ENCODE measurements at regions not wholly inside any gene's neighbourhood (a gene's known extent, or its start where the extent isn't known, plus 50 kb on each side); places are given as distances from the start of the nearest gene placed in this dataset.

GRCh38 chr17:69869667-69870066 is 205.4 kb upstream of the KCNJ16 start:
- H3K4me1 Mint-ChIP-seq, result no peaks in the 10 kb centered on the region
- H3K4me3 Mint-ChIP-seq, result no peak overlapping the region
- DNase-seq (no peak), ATAC-seq (ENCODE audit: low read depth) (no peak)
- H3K27ac Mint-ChIP-seq, result no peak overlapping the region
- H3K36me3 Mint-ChIP-seq, result no peaks in the 10 kb centered on the region
- H3K27me3 Mint-ChIP-seq, result no peaks in the 10 kb centered on the region
- POLR2A ChIA-PET, result no interaction called here
- peaks cover 4% of the 10 kb centered on the region for H3K9me3 Mint-ChIP-seq

GRCh38 chr17:69870091-69870530 is 204.9 kb upstream of the KCNJ16 start:
- DNase-seq (no peak), ATAC-seq (ENCODE audit: low read depth) (no peak)
- H3K36me3 Mint-ChIP-seq, result no peaks in the 10 kb centered on the region
- H3K27ac Mint-ChIP-seq, result no peak overlapping the region
- POLR2A ChIA-PET, result no interaction called here
- no peaks in the 10 kb centered on the region for H3K27me3 Mint-ChIP-seq
- no peak overlapping the region for H3K4me3 Mint-ChIP-seq
- H3K4me1 Mint-ChIP-seq, result no peaks in the 10 kb centered on the region
- H3K9me3 Mint-ChIP-seq, result peaks cover 4% of the 10 kb centered on the region

GRCh38 chr17:69870751-69871199 is 204.2 kb upstream of the KCNJ16 start:
- H3K9me3 Mint-ChIP-seq, result peaks cover 4% of the 10 kb centered on the region
- ATAC-seq (ENCODE audit: low read depth) (no peak), DNase-seq (no peak)
- no peaks in the 10 kb centered on the region for H3K36me3 Mint-ChIP-seq
- H3K27ac Mint-ChIP-seq, result no peak overlapping the region
- no peaks in the 10 kb centered on the region for H3K27me3 Mint-ChIP-seq
- no peaks in the 10 kb centered on the region for H3K4me1 Mint-ChIP-seq
- POLR2A ChIA-PET, result no interaction called here
- no peak overlapping the region for H3K4me3 Mint-ChIP-seq

- Mint-ChIP-seq H3K4me1 (no peaks in the 10 kb centered on the region), H3K4me3 (no peak overlapping the region)
These were observed 203.7 kb upstream of the KCNJ16 start for GRCh38 chr17:69871318-69871717.

GRCh38 chr17:69872675-69873262 is 202.3 kb upstream of the KCNJ16 start:
- no peak overlapping the region for H3K27ac Mint-ChIP-seq
- DNase-seq (no peak), ATAC-seq (ENCODE audit: low read depth) (no peak)
- H3K4me3 Mint-ChIP-seq, result no peak overlapping the region
- peaks cover 5% of the 10 kb centered on the region for H3K9me3 Mint-ChIP-seq
- H3K27me3 Mint-ChIP-seq, result no peaks in the 10 kb centered on the region
- no peaks in the 10 kb centered on the region for H3K36me3 Mint-ChIP-seq
- no peaks in the 10 kb centered on the region for H3K4me1 Mint-ChIP-seq
- POLR2A ChIA-PET, result no interaction called here

More at GRCh38 chr17:69871318-69871717, 203.7 kb upstream of the KCNJ16 start:
- no peaks in the 10 kb centered on the region for H3K27me3 Mint-ChIP-seq
- H3K36me3 Mint-ChIP-seq, result no peaks in the 10 kb centered on the region
- no peak overlapping the region for H3K27ac Mint-ChIP-seq
- ATAC-seq (ENCODE audit: low read depth) (no peak), DNase-seq (no peak)
- peaks cover 4% of the 10 kb centered on the region for H3K9me3 Mint-ChIP-seq
- POLR2A ChIA-PET, result no interaction called here

GRCh38 chr17:69874175-69874670 is 200.8 kb upstream of the KCNJ16 start:
- ATAC-seq (ENCODE audit: low read depth) (no peak), DNase-seq (no peak)
- Mint-ChIP-seq H3K27me3 (no peaks in the 10 kb centered on the region), H3K36me3 (no peaks in the 10 kb centered on the region), H3K27ac (no peak overlapping the region), H3K9me3 (peaks cover 1% of the 10 kb centered on the region), H3K4me3 (no peak overlapping the region), H3K4me1 (no peaks in the 10 kb centered on the region)
- POLR2A ChIA-PET, result no interaction called here

- H3K4me3 Mint-ChIP-seq, result no peak overlapping the region
These were observed 198.3 kb upstream of the KCNJ16 start for GRCh38 chr17:69876757-69877156.

GRCh38 chr17:69878661-69879060 is 196.4 kb upstream of the KCNJ16 start:
- Mint-ChIP-seq H3K9me3 (peaks cover 1% of the 10 kb centered on the region), H3K36me3 (no peaks in the 10 kb centered on the region), H3K4me1 (no peaks in the 10 kb centered on the region), H3K27ac (no peak overlapping the region), H3K4me3 (no peak overlapping the region), H3K27me3 (no peaks in the 10 kb centered on the region)
- no peak for DNase-seq
- ATAC-seq (ENCODE audit: low read depth), result no peak
- POLR2A ChIA-PET, result no interaction called here

More at GRCh38 chr17:69876757-69877156, 198.3 kb upstream of the KCNJ16 start:
- no peak for DNase-seq
- Mint-ChIP-seq H3K4me1 (no peaks in the 10 kb centered on the region), H3K27me3 (no peaks in the 10 kb centered on the region), H3K9me3 (peaks cover 1% of the 10 kb centered on the region), H3K27ac (no peak overlapping the region), H3K36me3 (no peaks in the 10 kb centered on the region)
- no peak for ATAC-seq (ENCODE audit: low read depth)
- POLR2A ChIA-PET, result no interaction called here

- peaks cover 1% of the 10 kb centered on the region for H3K9me3 Mint-ChIP-seq
- H3K4me1 Mint-ChIP-seq, result no peaks in the 10 kb centered on the region
- H3K27me3 Mint-ChIP-seq, result no peaks in the 10 kb centered on the region
- H3K27ac Mint-ChIP-seq, result no peak overlapping the region
- no peaks in the 10 kb centered on the region for H3K36me3 Mint-ChIP-seq
- POLR2A ChIA-PET, result no interaction called here
- ATAC-seq (ENCODE audit: low read depth) (no peak), DNase-seq (no peak)
- H3K4me3 Mint-ChIP-seq, result no peak overlapping the region
These were observed 195.4 kb upstream of the KCNJ16 start for GRCh38 chr17:69879576-69879975.

GRCh38 chr17:69880591-69881112 is 194.4 kb upstream of the KCNJ16 start:
- POLR2A ChIA-PET, result no interaction called here
- no peak for DNase-seq
- H3K27ac Mint-ChIP-seq, result no peak overlapping the region
- no peaks in the 10 kb centered on the region for H3K36me3 Mint-ChIP-seq
- peaks cover 1% of the 10 kb centered on the region for H3K9me3 Mint-ChIP-seq
- peaks cover 1% of the 10 kb centered on the region for H3K27me3 Mint-ChIP-seq
- ATAC-seq (ENCODE audit: low read depth), result no peak
- H3K4me3 Mint-ChIP-seq, result no peak overlapping the region
- no peaks in the 10 kb centered on the region for H3K4me1 Mint-ChIP-seq

- Mint-ChIP-seq H3K27ac (no peak overlapping the region), H3K9me3 (no peaks in the 10 kb centered on the region), H3K27me3 (peaks cover 2% of the 10 kb centered on the region), H3K4me1 (no peaks in the 10 kb centered on the region), H3K36me3 (no peaks in the 10 kb centered on the region), H3K4me3 (no peak overlapping the region)
- POLR2A ChIA-PET, result no interaction called here
- DNase-seq, result no peak
- ATAC-seq (ENCODE audit: low read depth), result no peak
These were observed 192.7 kb upstream of the KCNJ16 start for GRCh38 chr17:69882281-69882680.

GRCh38 chr17:69883120-69883519 is 191.9 kb upstream of the KCNJ16 start:
- ATAC-seq (ENCODE audit: low read depth) (no peak), DNase-seq (no peak)
- H3K4me3 Mint-ChIP-seq, result no peak overlapping the region
- H3K27ac Mint-ChIP-seq, result no peak overlapping the region
- POLR2A ChIA-PET, result no interaction called here
- no peaks in the 10 kb centered on the region for H3K36me3 Mint-ChIP-seq
- peaks cover 2% of the 10 kb centered on the region for H3K9me3 Mint-ChIP-seq
- H3K4me1 Mint-ChIP-seq, result no peaks in the 10 kb centered on the region
- peaks cover 2% of the 10 kb centered on the region for H3K27me3 Mint-ChIP-seq

- Mint-ChIP-seq H3K27me3 (peaks cover 2% of the 10 kb centered on the region), H3K27ac (no peak overlapping the region), H3K9me3 (peaks cover 2% of the 10 kb centered on the region), H3K4me3 (no peak overlapping the region), H3K36me3 (no peaks in the 10 kb centered on the region), H3K4me1 (no peaks in the 10 kb centered on the region)
- DNase-seq, result no peak
- no peak for ATAC-seq (ENCODE audit: low read depth)
- POLR2A ChIA-PET, result no interaction called here
These were observed 190.7 kb upstream of the KCNJ16 start for GRCh38 chr17:69884356-69884755.

- Mint-ChIP-seq H3K27me3 (peaks cover 2% of the 10 kb centered on the region), H3K4me3 (no peak overlapping the region), H3K9me3 (peaks cover 2% of the 10 kb centered on the region), H3K36me3 (no peaks in the 10 kb centered on the region), H3K27ac (no peak overlapping the region), H3K4me1 (no peaks in the 10 kb centered on the region)
- DNase-seq (no peak), ATAC-seq (ENCODE audit: low read depth) (no peak)
- POLR2A ChIA-PET, result no interaction called here
These were observed 190.2 kb upstream of the KCNJ16 start for GRCh38 chr17:69884846-69885245.
